Right lung (tissue), 2 donors: ENCODE measurements at regions not wholly inside any gene's neighbourhood (a gene's known extent, or its start where the extent isn't known, plus 50 kb on each side); places are given as distances from the start of the nearest gene placed in this dataset.
A peak's percentile ranks its signal among the peaks of the same experiment; 100 is the strongest.
"Not testable (repeated sequence)": the region's sequence is repeated elsewhere in the genome, so short reads cannot be mapped to it uniquely, and the experiment has no call there.

Experiments
- DNase-seq, 2 donors: peaks; one replicate each; pipeline ENCODE4 v3.0.0-alpha.2; 2013

GRCh38 chrX:41003506-41004270 is 81.6 kb upstream of the USP9X start:
- DNase-seq, result no peak

GRCh38 chrX:41005445-41005992 is 79.7 kb upstream of the USP9X start:
- no peak for DNase-seq

- DNase-seq, result peak; percentile 91 to 93
Observed at GRCh38 chrX:41009850-41010846, 75.1 kb upstream of the USP9X start.

DNA sequence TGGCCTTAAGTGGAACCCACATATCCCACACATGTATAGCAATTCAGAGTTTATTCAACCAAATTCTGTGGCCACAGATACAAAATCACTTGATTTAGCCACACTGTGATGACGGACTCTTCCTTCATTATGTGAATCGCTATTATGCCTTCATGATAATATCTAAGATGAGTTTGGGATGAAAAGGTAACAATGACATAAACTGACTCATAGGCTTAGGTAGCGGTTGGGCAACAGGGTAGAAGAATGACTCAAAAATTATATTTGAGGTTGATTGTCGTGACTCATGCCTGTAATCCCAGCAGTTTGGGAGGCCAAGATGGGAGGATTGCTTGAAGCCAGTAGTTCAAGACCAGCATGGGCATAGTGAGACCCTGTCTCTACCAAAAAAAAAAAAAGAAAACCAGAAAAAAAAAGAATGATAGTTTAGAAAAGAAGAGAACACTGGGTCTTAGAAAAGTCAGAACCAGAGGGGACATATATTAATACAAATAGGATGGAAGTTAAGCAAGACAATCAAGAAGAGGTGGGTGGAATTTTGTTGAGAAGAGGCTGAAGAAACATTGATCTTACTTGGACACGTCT is 70.4 kb upstream of the USP9X start:
- no peak for DNase-seq

GRCh38 chrX:41017785-41018184 is 67.5 kb upstream of the USP9X start:
- DNase-seq, result not testable (repeated sequence)

GRCh38 chrX:41018391-41019040 is 66.7 kb upstream of the USP9X start:
- DNase-seq, result not testable (repeated sequence)

- no peak for DNase-seq
Observed at GRCh38 chrX:41019041-41019392, 66.2 kb upstream of the USP9X start.

- DNase-seq, result no peak
Observed at GRCh38 chrX:41022566-41022965, 62.7 kb upstream of the USP9X start.

- DNase-seq, result no peak
Observed at GRCh38 chrX:41023098-41023497, 62.1 kb upstream of the USP9X start.

GRCh38 chrX:41024335-41024734 is 60.9 kb upstream of the USP9X start:
- DNase-seq, result not testable (repeated sequence)

DNA sequence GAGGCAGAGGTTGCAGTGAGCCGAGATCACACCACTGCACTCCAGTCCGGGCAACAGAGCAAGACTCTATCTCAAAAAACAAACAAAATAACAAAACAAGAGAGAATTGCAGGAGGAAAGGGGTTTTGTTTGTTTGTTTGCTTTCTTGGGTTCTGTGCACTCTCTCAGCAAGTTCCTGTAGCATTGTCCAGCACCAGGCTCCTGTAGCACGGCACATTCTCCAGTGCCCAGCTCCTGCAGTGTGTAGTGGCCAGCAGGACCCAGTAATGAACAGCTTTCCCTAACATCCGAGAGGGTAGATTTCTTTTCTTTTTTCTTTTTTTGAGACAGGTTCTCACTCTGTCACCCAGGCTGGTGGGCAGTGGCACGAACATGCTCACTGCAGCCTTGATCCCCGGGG is 60.5 kb upstream of the USP9X start:
- DNase-seq, result no peak

DNA sequence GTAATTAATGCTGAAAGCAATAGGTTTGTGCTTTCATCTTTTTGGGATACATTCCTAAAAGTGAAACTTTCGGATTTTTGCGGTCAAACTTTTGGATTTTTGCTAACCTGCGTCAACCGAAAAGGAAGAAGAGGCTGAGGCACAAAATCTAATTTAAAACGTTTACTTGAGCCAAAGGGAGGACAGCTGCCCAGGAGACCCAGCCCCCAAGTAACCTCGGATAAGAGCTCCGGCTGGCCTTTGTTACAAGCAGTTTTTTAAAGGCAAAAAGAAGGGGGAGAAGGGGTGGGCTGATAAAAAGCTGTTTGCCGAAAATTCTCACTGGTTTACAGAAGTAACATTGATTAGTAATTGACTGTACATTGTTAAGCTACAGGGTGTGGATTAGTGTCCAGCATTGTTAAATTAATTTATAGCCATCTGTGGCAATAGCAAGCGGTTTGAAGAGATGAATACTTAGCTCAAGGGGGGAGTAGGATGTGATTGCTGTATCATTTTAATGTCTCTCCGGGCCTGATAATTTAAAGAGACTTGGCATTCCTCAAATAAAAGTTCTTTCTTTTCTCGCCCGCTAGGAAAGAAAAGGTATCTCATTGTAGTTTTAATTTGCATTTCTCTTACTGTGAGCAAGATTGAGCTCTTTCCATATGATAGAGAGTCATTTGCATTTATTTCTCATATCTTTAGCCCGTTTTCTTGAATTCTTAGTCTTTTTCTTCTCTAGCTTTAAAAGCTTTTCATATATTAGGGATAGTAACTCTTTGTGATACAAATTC is 59.1 kb upstream of the USP9X start:
- peak; percentile 38 to 45 for DNase-seq

GRCh38 chrX:41026702-41027078 is 58.6 kb upstream of the USP9X start:
- no peak for DNase-seq

DNA sequence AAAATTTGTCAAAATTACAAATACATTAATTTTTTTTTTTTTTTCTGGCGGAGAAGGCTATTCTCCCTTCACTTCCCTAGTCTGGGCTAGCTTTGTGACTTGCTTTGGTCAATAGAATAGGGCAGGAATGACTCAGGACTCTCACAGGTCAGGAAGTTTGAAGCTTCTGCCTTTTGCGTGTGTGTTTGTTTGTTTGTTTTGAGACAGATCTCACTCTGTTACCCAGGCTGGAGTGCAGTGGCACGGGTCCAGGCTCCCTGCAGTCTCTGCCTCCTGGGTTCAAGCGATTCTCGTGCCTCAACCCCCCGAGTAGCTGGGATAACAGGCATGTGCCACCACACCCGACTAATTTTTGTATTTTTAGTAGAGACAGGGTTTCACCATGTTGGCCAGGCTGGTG is 55.9 kb upstream of the USP9X start:
- no peak for DNase-seq

- DNase-seq, result no peak
Observed at GRCh38 chrX:41031256-41031967, 53.8 kb upstream of the USP9X start.

DNA sequence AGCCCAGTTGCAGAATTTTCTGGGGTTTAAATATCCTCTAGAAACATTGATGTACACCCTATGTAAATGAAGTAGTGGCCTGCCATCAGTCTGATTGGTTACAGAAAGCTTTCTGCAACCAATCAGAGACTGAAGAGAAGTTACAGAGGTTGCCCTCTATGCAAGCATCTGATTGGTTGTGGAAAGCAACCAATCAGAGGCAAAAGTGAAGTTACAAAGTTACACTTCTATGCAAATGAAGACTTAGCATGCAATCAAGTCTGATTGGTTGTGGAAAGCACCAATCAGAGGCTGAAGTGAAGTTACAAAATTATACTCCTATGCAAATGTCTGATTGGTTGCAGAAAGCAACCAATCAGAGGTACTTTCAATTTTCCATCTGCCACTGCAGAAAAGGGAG is 51.9 kb upstream of the USP9X start:
- no peak for DNase-seq

DNA sequence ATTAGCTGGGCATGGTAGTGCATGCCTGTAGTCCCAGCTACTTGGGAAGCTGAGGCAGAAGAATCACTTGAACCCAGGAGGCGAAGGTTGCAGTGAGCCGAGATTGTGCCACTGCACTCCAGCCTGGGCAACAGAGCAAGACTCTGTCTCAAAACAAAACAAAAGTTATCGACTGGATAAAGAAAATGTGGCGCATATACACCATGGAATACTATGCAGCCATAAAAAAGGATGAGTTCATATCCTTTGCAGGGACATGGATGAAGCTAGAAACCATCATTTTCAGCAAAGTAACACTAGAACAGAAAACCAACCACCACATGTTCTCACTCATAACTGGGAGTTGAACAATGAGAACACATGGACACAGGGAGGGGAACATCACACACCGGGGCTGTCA is 50.3 kb upstream of the USP9X start:
- not testable (repeated sequence) for DNase-seq
